ENCODE measurements at regions not wholly inside any gene's neighbourhood (a gene's known extent, or its start where the extent isn't known, plus 50 kb on each side); places are given as distances from the start of the nearest gene placed in this dataset.

DNA sequence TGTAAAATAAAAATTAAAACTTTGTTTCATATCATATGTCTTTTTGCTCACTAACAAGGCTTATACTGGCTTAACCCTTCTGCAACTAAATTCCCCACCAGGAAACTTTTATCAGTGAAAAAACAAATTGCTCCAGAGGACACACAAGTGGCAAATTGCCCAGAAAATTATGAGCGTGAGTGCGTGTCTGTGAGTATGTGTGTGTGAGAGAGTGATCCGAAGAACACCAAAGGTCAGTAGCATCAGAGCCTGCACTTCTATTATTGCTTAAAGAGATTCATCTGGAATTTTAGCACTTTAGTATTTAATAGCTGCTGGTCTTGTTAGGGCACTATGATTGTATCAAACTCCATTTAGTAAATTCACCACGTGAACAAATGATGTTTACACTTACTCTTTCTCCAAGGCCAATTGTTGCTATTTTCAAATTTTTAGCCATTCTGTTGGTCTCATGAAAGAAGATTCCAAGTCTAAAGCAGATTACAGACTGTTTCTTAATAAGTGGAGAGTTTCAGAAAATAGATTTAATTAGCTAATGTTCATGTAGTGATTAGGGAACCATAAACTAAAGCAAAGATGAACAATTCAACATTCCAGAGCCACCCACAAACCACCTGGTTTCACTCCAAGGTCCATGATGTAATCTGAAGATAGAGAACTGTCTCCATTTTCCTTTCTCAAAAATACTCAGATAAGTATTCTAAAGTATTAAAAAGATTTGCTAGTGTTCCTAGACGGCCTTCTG is 91.1 kb upstream of the IL12A start:
- no peak for DNase-seq (ENCODE audit: low read depth in 2 of 2)

DNA sequence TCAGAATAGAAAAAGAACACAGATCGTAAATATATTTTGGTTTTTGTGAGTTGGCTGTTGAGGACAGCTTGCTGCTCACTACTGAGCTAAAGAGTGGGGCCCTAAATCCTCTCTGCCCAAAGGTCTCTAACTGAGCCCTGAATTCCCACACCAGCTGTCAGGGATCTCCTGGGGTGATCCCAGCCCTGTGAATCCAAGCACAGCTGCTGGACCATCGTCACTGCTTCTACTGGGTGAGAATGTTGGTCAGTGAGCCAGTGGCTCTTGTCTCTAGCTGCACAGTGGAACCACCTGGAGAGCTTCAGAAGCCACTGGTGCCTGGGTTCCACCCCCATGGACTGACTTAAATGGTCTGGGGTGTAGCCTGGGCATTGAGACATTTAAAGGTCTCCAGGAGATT is 90.5 kb upstream of the IL12A start:
- DNase-seq (ENCODE audit: low read depth in 2 of 2) = no peak

GRCh38 chr3:159899166-159899565 is 89.5 kb upstream of the IL12A start:
- no peak for DNase-seq (ENCODE audit: low read depth in 2 of 2)

- DNase-seq (ENCODE audit: low read depth in 2 of 2) = no peak
Measured at GRCh38 chr3:159902546-159903314, 85.9 kb upstream of the IL12A start.

- no peak for DNase-seq (ENCODE audit: low read depth in 2 of 2)
Measured at GRCh38 chr3:159904455-159904854, 84.2 kb upstream of the IL12A start.

DNA sequence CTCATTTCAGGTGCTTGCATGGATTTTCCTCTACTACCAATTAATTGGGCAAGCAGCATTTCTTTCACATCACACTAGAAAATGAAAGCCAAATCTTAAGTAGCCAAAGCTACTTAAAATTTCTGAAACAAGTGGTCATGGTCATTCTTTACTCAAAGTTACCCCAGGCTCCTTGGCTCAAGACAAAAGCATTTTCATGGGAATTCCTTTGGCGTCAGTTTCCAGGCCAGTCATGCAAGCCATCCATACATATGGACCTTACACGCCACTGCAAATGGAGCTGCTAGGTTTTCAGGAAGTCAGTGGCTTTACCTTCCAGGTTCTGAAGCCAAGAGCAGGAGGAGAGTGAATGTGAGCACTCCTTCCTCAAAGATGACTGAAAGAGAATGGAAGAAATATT is 83.7 kb upstream of the IL12A start:
- no peak for DNase-seq (ENCODE audit: low read depth in 2 of 2)

DNA sequence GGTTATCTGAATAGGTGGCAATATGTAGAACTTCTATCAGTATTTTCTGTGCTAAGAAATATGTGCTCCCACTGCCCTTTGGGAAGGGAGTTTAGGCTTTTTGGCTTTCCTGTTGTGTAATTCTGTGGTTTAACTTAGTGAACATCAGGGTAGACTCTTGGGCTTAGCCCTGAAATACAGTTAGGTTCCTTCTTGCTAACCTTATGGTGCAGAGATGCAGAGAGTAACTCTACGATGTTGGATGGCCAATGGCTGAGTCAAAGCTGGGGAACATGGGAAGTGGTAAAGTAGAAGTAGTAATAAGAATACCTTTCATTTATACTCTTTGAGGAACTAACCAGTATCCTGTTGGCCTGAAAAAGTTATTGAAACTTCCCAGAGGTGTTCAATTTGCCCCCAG is 80.8 kb upstream of the IL12A start:
- DNase-seq (ENCODE audit: low read depth in 2 of 2) = no peak

- no peak for DNase-seq (ENCODE audit: low read depth in 2 of 2)
Measured at GRCh38 chr3:159910991-159911663, 77.5 kb upstream of the IL12A start.

DNA sequence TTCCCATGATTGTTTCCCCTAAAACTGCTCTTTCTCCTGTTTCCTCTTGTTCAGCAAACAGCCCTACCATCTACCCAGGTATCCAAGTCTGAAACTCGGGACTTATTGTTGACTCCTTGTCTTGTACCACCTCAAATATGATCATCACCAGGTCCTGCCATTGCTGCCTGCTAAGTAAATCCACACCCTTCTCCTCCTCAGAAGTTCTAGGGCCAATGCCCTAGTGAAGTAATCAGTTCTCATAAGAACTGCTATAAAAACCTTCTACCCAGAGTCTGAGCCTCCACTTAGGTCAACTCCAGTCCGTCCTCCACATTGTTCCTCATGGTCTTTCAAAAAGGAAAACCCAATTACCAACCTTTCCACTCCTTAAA is 77.0 kb upstream of the IL12A start:
- no peak for DNase-seq (ENCODE audit: low read depth in 2 of 2)

GRCh38 chr3:159913712-159914414 is 74.8 kb upstream of the IL12A start:
- DNase-seq (ENCODE audit: low read depth in 2 of 2) = no peak

DNA sequence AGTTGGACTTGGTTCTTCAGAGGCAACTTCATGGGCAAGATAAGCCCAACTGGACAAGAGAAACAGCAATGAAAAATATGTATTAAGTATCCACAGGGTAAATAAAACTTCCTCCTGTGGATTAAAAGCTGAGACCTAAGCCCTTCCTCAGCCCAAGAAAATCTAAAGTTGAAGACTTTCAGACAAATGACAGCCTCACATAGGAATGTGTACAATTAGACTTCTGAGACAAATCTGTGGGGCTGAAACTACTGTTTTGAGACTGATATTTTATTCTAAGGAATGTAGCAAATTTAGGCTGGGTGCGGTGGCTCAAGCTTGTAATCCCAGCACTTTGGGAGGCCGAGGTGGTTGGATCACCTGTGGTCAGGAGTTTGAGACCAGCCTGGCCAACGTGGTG is 74.2 kb upstream of the IL12A start:
- no peak for DNase-seq (ENCODE audit: low read depth in 2 of 2)

DNA sequence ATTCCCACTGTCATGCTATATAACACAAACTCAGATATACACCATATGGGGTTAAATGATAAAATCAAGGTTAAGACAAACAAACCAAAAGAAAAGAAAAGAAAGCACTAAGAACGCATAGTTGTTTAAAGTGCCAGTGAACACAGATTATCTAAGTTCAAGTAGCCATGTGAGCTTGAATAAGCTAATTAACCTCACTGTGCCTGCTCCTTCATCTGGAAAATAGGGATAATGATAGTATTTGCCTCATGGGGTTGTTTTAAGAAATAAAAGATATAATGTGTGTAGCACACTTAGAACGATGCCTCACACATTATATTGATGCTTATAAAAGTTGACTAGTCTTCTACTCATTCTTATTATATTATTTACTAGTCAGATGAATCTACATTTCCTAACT is 72.6 kb upstream of the IL12A start:
- no peak for DNase-seq (ENCODE audit: low read depth in 2 of 2)

DNA sequence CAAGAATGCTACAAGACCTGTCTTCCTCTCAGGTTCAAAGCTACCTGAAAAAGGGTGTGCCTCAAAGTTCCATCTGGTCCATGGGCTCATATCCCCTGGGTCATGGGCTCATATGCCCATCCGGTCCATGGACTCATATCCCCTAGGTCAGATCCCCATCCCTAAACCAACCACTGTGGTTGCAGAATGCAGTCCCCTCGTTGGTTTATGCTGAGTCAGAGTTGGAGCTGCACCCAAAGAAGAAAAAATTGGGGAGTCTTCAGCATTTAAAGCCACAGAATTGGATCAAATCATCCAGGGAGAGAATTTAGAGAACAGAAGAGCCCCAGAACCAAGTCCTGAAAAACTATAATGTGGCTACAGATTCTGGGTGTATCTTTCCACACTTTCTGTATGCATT is 71.5 kb upstream of the IL12A start:
- DNase-seq (ENCODE audit: low read depth in 2 of 2) = no peak

GRCh38 chr3:159919873-159920272 is 68.8 kb upstream of the IL12A start:
- DNase-seq (ENCODE audit: low read depth in 2 of 2) = no peak

GRCh38 chr3:159922193-159922840 is 66.3 kb upstream of the IL12A start:
- no peak for DNase-seq (ENCODE audit: low read depth in 2 of 2)

DNA sequence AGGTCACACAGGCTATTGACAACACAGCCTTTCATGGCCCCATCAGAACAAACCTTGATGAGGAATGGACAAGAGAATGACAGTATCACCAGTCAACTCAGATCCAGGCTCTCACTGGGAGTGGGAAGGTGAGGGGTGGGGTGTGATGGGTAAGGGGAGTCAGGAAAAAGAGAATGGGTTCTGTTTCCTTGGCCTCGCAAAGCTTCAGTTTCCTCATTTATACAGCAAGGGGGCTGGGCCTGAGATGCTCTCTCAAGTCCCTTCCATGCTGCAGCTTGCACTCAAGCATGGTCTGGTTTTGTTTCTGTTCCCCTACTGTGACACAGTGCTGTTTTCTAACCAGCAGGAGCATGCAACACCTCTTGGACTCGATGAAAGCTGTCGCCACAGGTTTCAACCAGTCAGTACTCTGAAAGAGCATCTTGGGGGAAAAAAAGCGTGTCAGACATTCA is 65.7 kb upstream of the IL12A start:
- DNase-seq (ENCODE audit: low read depth in 2 of 2) = no peak

DNA sequence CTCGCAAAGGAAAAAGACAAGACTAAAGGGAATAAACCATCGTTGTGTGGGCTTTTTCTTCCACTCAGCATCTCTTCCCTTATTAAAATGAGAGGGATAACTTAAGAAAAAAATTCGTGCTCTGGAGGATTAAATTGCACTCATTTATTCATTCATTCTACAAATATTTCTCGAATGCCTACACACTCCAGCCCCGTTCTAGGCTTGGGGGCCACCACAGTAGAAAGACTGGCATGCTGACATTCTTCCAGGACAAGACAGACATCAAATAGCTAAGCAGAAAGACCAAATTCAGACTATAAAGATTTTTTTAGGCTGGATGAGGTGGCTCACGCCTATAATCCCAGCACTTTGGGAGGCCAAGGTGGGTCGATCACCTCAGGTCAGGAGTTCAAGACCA is 65.3 kb upstream of the IL12A start:
- DNase-seq (ENCODE audit: low read depth in 2 of 2) = no peak

- DNase-seq (ENCODE audit: low read depth in 2 of 2) = no peak
Measured at GRCh38 chr3:159923956-159924355, 64.7 kb upstream of the IL12A start.

DNA sequence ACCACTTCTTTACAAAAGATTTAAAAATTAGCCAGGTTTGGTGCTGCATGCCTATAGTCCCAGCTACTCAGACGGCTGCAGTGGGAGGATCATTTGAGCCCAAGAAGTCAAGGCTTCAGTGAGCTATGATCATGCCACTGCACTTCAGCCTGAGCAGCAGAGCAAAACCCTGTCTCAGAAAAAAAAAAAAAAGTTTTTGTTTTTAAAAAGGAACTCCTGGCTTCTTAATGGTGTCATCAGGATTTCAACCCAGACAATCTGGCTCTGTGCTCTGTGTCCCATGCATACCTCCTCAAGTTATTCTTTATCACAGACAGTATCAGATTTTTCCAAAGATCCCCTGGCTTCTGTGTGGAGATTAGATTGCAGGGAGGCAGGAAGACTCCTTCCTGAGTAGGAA is 64.2 kb upstream of the IL12A start:
- DNase-seq (ENCODE audit: low read depth in 2 of 2) = no peak

DNA sequence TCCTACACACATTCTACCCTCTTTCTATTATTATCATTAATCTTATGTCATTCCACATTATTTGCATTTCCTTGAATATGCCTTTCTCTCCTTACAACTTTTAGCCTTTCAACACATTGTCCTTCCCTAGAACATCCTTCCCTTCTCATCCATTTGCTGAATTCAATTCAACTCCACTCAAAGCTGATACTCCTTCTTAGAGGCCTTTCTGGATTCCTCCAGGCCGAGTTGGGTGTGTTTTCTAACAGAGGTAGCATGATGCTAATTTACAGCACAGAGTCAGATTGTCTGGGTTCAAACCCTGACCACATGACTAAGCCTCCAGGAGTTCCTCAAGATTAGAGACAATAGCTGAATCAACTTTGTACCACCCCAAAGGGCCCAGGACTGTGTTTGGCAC is 63.4 kb upstream of the IL12A start:
- DNase-seq (ENCODE audit: low read depth in 2 of 2) = no peak

DNA sequence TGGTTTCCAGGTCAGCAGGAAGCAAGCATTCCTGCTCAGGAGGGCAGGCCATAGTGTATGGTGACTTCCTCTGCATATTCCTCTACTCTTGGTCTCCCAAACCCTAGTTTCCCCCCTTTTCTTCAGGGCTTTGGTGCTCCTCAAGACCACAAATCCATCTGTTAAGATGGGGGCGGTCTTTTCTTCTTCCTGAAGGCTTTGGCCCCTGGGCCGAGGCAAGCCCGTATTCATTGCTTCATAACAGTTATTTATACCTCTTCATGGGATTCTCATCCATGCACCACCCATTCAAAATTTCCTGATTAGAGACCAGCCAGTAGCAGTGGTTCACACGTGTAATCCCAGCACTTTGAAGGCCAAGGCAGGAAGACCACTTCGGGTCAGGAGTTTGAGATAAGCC is 62.1 kb upstream of the IL12A start:
- DNase-seq (ENCODE audit: low read depth in 2 of 2) = no peak

- DNase-seq (ENCODE audit: low read depth in 2 of 2) = no peak
Measured at GRCh38 chr3:159928071-159928491, 60.6 kb upstream of the IL12A start.
